IPS DF 19.7 (cell line): ENCODE measurements at regions not wholly inside any gene's neighbourhood (a gene's known extent, or its start where the extent isn't known, plus 50 kb on each side); places are given as distances from the start of the nearest gene placed in this dataset.
"Not testable (repeated sequence)": the region's sequence is repeated elsewhere in the genome, so short reads cannot be mapped to it uniquely, and the experiment has no call there.

ENCODE experiments used
- DNase-seq: peaks from one replicate; pipeline ENCODE4 v3.0.0-alpha.2; 2013; ENCODE audit warnings: low read depth, low spot score

DNA sequence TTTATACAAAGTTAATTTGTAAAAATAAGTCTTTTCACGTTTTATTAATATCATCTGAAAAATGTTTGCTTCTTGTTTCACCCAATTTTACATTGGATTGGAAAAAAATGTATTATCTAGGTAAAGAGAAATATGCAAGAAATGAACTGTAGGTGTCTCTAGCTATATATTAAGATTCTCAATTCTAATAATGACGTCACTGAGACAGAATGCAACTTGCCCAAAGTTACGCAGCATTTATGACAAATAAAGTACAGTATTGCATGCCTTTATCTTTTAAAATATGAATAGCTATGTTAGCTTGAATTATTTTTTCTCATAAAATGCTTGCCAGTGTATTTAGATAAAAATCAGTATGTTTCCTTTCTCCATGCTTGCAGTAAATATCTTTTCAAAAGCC is 728.8 kb downstream of the RERGL start:
- no peak for DNase-seq

- DNase-seq: no peak
These were observed 731.2 kb downstream of the RERGL start for GRCh38 chr12:17358835-17359234.

- DNase-seq: no peak
These were observed 732.6 kb downstream of the RERGL start for GRCh38 chr12:17357396-17357795.

DNA sequence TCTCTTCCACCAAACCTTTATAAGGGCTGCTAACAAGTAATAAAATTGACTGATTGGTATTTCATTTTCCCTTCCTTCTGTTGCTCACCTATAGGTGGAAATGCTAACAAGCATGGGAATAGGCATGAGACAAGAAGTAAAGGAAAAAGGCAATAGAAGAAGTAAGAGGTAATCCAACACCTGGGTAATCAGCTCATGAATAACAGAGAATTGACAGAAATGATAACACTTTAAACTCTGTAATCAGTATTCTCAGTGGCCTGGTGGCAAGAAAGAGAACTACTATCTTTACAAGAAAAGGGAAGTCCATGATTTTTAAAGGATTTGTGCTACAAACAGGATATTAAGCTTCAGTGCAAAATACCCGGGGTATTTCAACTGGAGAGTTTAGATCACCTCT is 737.8 kb downstream of the RERGL start:
- no peak for DNase-seq

GRCh38 chr12:17348311-17348710 is 741.7 kb downstream of the RERGL start:
- no peak for DNase-seq

- DNase-seq: no peak
These were observed 738.7 kb upstream of the LMO3 start for GRCh38 chr12:17344649-17345048.

- no peak for DNase-seq
These were observed 736.5 kb upstream of the LMO3 start for GRCh38 chr12:17342381-17342961.

DNA sequence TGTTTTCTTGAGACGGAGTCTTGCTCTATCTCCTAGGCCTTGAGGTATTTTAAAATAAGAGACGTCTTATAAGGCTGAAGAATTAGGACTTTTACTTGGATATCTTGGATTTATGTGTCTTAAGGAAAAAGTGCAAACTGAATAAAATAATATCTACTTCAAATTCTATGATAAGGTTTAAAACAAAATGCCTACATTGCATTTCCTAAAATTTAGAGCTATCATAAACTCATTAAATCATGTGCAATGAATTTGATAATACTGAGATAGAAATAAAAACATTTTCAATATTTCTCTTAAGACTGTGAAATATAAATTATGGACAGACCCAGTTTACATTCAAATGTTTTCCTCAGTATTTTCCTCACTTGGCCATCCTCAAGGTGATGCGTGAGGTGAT is 729.5 kb upstream of the LMO3 start:
- DNase-seq: no peak

DNA sequence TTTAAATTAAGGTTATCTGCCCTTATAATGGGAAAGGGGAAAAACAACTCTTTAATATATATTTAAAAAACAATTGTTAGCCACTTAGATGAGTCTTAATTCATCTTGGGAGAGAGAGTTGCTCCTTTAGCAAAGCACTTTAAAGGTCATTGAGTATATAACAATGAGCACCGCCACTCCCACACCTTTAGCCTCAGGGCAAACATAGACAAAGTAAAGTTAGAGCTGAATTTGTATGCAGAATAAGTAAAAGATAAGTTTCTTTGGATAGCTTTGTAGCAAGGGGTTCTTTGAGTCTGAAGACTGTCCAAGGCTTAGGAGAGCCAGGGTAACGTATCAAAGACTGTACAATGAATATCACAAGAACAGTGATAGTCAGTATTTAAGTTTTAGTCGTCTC is 728.8 kb upstream of the LMO3 start:
- DNase-seq: no peak

- no peak for DNase-seq
These were observed 727.3 kb upstream of the LMO3 start for GRCh38 chr12:17333287-17333686.

DNA sequence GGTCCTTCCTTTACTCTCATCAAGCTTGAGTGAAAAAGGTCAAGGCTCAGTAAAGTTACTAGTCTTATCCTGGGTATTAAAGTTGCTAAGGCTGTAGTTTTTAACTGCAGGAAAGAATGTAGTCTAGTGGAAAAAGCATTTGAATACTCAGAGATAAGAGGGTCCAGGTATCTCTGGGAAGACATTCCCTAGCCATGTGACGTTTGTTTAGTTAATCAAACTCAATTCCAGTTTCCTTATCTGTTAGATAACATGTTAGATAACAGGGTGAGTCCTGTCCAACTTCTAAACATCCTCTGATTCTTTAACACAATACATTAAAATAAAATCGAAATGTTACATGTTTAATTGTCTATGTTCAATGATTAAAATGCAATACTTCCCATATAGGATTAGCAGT is 720.7 kb upstream of the LMO3 start:
- DNase-seq: no peak

GRCh38 chr12:17322090-17322489 is 716.1 kb upstream of the LMO3 start:
- DNase-seq: no peak

DNA sequence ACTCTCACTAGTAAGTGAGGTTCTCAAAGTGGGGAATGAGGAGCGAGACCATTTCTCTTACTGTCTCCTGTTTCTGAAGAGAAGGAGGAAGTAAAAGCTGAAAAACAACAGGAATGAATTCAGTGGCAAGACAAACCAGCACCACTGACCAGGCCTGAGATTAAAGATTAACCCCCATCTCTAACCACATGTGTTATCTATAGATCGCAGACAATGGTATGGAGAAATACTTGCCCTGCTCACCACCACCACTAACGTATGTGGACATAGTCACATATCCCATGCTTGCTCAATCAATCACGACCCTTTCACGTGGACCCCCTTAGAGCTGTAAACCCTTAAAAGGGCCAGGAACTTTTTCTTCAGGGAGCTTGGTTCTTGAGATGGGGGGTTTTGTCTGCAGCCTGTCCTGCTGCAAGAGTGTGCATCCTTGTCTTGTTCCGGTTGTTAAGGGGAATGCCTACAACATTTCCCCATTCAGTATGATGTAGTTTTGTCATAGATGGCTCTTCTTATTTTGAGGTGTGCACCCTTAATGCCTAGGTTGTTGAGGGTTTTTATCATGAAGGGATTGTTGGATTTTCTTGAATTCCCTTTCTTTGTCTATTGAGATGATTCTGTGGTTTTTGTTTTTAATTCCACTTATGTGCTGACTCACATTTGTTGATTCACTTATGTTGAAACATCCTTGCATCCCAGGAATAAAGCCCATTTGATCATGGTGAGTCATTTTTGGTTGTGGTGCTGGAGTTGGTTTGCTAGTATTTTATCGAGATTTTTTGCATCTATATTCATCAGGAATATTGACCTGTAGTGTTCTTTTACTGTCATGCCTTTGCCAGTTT is 698.8 kb upstream of the LMO3 start:
- DNase-seq: no peak

DNA sequence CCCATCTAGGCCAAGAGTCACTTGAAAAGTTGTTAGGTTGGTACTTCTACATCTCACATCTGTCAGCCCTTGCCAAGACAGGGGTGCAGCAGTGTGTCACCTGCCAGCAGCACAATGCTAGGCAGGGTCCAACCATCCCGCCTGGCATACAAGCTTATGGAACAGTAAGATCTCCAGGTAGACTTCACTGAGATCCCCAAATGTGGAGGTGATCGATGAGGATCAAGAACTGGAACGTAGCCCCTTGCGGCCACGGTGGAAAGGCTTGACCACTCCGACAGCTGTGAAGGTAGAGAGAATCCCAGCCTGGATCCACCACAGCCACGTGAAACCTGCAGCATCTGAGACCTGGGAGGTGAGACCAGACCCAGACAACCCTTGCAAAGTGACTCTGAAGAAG is 696.0 kb upstream of the LMO3 start:
- no peak for DNase-seq

GRCh38 chr12:17301544-17301943 is 695.6 kb upstream of the LMO3 start:
- no peak for DNase-seq

- no peak for DNase-seq
These were observed 690.9 kb upstream of the LMO3 start for GRCh38 chr12:17296882-17297281.

GRCh38 chr12:17286874-17287273 is 680.9 kb upstream of the LMO3 start:
- no peak for DNase-seq

GRCh38 chr12:17284873-17285272 is 678.9 kb upstream of the LMO3 start:
- no peak for DNase-seq

DNA sequence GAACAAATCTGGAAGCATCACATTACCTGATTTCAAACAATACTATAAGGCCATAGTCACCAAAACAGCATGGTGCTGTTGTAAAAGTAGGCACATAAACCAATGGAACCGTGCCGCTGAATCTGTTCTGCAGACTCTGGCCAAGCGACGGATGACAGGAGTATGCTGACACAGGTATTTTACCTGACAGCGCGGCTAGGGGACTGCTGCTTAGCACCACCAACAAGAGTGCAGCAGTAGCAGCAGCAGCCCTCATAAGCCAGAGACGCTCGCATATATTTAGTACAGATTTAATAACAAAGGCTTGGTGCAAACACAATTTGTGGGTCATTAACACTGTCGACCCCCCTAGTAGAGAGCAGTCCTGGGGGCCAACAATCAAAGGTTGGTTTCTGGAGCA is 677.6 kb upstream of the LMO3 start:
- no peak for DNase-seq

DNA sequence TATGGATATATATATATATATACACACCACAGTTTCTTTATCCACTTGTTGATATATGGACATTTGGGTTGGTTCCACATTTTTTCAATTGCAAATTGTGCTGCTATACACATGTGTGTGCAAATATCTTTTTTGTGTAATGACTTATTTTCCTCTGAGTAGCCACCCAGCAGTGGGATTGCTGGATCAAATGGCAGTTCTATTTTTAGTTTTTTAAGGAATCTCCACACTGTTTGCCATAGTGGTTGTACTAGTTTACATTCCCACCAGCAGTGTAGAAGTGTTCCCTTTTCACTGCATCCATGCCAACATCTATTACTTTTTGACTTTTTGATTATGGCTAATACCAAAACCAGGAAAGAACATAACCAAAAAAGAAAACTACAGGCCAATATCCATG is 676.2 kb upstream of the LMO3 start:
- not testable (repeated sequence) for DNase-seq

- no peak for DNase-seq
These were observed 673.0 kb upstream of the LMO3 start for GRCh38 chr12:17278946-17279345.

DNA sequence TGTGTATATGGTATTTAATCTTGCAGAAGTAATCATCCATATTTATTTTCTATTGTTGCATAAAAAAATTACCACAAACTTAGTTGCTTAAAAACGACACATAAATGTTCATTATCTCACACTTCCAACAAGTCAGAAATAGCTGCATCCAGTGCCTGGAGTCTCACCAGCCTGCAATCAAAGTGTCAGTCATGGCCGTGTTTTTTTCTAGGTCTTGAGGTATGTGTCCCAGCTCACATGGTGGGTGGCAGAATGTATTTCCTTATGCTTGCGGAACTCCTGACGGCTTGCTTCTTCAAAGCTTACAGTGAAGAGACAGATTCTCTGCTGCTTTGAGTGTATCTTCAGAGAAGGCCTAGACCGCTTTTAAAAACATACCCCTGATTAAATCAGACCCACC is 670.2 kb upstream of the LMO3 start:
- DNase-seq: no peak

DNA sequence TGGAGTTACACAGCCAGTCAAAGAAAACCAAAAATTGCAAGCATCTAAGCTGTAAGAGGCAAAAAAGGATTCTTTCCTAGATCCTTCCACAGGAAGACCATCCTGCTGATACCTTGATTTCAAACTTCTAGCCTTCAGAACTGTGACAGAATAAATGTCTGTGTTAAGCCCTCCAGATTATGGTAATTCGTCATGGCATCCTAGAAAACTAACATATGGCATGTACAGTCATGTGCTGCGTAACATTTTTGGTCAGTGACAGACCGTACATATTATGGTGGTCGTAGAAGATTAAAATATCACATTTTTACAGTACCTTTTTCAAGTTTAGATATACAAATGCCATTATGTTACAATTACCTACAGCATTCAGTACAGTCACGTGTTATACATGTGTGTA is 660.9 kb upstream of the LMO3 start:
- DNase-seq: no peak

- DNase-seq: no peak
These were observed 658.6 kb upstream of the LMO3 start for GRCh38 chr12:17264603-17265002.
